Body of pancreas (tissue), 4 donors: ENCODE measurements at regions not wholly inside any gene's neighbourhood (a gene's known extent, or its start where the extent isn't known, plus 50 kb on each side); places are given as distances from the start of the nearest gene placed in this dataset.

ENCODE experiments used
- CTCF ChIP-seq, 7 experiments: fragments of 450-650 bp in 4 of 7; fragments of 200-600 bp in 3 of 7; sonication (generic) in 3 of 7; IDR thresholded peaks; one replicate each; pipeline ENCODE4 v1.5.1; 2016 to 2019; ENCODE audit warnings: antibody characterized with exemption in 7 of 7
- POLR2A ChIP-seq, 3 donors: fragments of 450-650 bp; IDR thresholded peaks; one replicate each; pipeline ENCODE4 v1.6.1; 2016; ENCODE audit warnings: antibody characterized with exemption in 3 of 3, mild to moderate bottlenecking in 2 of 3

DNA sequence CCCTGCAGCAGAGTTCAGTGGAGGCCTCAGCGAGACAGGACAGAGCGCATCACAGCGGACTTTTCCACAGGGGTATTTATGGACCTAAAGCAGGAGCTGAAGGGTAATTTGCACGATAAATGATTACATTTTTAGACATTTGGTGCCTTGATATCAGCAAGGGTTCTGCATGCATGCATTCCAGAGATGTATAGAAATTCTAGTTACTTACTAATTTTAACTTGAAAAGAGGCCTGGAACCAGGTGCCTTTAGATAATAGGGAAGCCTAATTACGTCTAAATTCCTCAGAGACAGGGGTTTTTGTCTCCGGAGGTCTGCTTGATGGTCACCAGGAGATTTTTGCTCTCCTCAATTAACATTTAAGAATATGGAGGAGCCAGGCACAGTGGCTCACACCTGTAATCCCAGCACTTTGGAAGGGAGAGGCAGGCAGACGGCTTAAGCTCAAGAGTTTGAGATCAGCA, 79.8 kb upstream of the MFGE8 start:
- no peak for TF ChIP-seq CTCF (IDR thresholded peaks at IDR 0.05)
- TF ChIP-seq POLR2A (IDR thresholded peaks at IDR 0.05): no peak
